Ishikawa (cell line): ENCODE measurements at regions not wholly inside any gene's neighbourhood (a gene's known extent, or its start where the extent isn't known, plus 50 kb on each side); places are given as distances from the start of the nearest gene placed in this dataset.

Experiments
- CEBPB ChIP-seq: IDR thresholded peaks from 2 replicates; pipeline ENCODE4 v1.6.1; 2012
- CREB1 ChIP-seq: IDR thresholded peaks from 2 replicates; pipeline ENCODE4 v1.6.1; 2012; ENCODE audit warnings: low read depth
- EGR1 ChIP-seq: IDR thresholded peaks from 2 replicates; pipeline ENCODE4 v1.6.1; 2012
- EP300 ChIP-seq: IDR thresholded peaks from 2 replicates; pipeline ENCODE4 v1.6.1; 2012; ENCODE audit warnings: borderline replicate concordance
- FOXM1 ChIP-seq: IDR thresholded peaks from 2 replicates; pipeline ENCODE4 v1.6.1; 2012; ENCODE audit warnings: low read depth, borderline replicate concordance
- MAX ChIP-seq: IDR thresholded peaks from 2 replicates; pipeline ENCODE4 v1.6.1; 2012
- NFIC ChIP-seq: IDR thresholded peaks from 2 replicates; pipeline ENCODE4 v1.6.1; 2012
- RAD21 ChIP-seq: IDR thresholded peaks from 2 replicates; pipeline ENCODE4 v1.6.1; 2012; ENCODE audit warnings: low read depth
- REST ChIP-seq: IDR thresholded peaks from 2 replicates; pipeline ENCODE4 v1.6.1; 2012; ENCODE audit warnings: low read depth, mild to moderate bottlenecking
- TAF1 ChIP-seq: IDR thresholded peaks from 2 replicates; pipeline ENCODE4 v1.6.1; 2012; ENCODE audit warnings: low read depth, mild to moderate bottlenecking
- TCF12 ChIP-seq: IDR thresholded peaks from 2 replicates; pipeline ENCODE4 v1.6.1; 2012; ENCODE audit warnings: low read depth
- TEAD4 ChIP-seq: IDR thresholded peaks from 2 replicates; pipeline ENCODE4 v1.6.1; 2012
- USF1 ChIP-seq: IDR thresholded peaks from 2 replicates; pipeline ENCODE4 v1.6.1; 2012
- YY1 ChIP-seq: IDR thresholded peaks from 2 replicates; pipeline ENCODE4 v1.6.1; 2012; ENCODE audit warnings: low read depth
- ZBTB7A ChIP-seq: IDR thresholded peaks from 2 replicates; pipeline ENCODE4 v1.6.1; 2012; ENCODE audit warnings: low read depth

GRCh38 chr6:11868392-11868791 lies 89.8 kb upstream of the ADTRP start:
- TF ChIP-seq TAF1 = no peak
- TF ChIP-seq TCF12 = no peak
- TF ChIP-seq YY1 = no peak
- TF ChIP-seq NFIC = no peak
- no peak for TF ChIP-seq MAX
- no peak for TF ChIP-seq USF1
- TF ChIP-seq EGR1 = no peak
- TF ChIP-seq REST = no peak
- no peak for TF ChIP-seq FOXM1
- TF ChIP-seq RAD21 = no peak
- no peak for TF ChIP-seq EP300
- no peak for TF ChIP-seq ZBTB7A
- TF ChIP-seq TEAD4 = no peak
- TF ChIP-seq CEBPB = no peak
- no peak for TF ChIP-seq CREB1

GRCh38 chr6:11865680-11866300 lies 87.2 kb upstream of the ADTRP start:
- no peak for TF ChIP-seq CEBPB
- TF ChIP-seq FOXM1 = no peak
- TF ChIP-seq RAD21 = no peak
- no peak for TF ChIP-seq CREB1
- TF ChIP-seq TCF12 = no peak
- TF ChIP-seq EGR1 = no peak
- no peak for TF ChIP-seq TEAD4
- TF ChIP-seq NFIC = no peak
- no peak for TF ChIP-seq MAX
- TF ChIP-seq ZBTB7A = no peak
- TF ChIP-seq USF1 = no peak
- TF ChIP-seq EP300 = no peak
- no peak for TF ChIP-seq YY1
- TF ChIP-seq TAF1 = no peak
- no peak for TF ChIP-seq REST

GRCh38 chr6:11858439-11858838 lies 79.8 kb upstream of the ADTRP start:
- TF ChIP-seq YY1 (no peak), TAF1 (no peak), REST (no peak), RAD21 (no peak), USF1 (no peak), TCF12 (no peak), ZBTB7A (no peak), MAX (no peak)

- no peak for TF ChIP-seq TEAD4
- no peak for TF ChIP-seq NFIC
- no peak for TF ChIP-seq REST
- no peak for TF ChIP-seq EGR1
- no peak for TF ChIP-seq ZBTB7A
- TF ChIP-seq TCF12 = no peak
- no peak for TF ChIP-seq RAD21
- TF ChIP-seq TAF1 = no peak
- TF ChIP-seq CREB1 = no peak
- TF ChIP-seq MAX = no peak
- no peak for TF ChIP-seq CEBPB
- TF ChIP-seq FOXM1 = no peak
- no peak for TF ChIP-seq YY1
- no peak for TF ChIP-seq USF1
- no peak for TF ChIP-seq EP300
These were observed 77.1 kb upstream of the ADTRP start for GRCh38 chr6:11855743-11856142.
